Kidney (tissue), 13 donors: ENCODE measurements at regions not wholly inside any gene's neighbourhood (a gene's known extent, or its start where the extent isn't known, plus 50 kb on each side); places are given as distances from the start of the nearest gene placed in this dataset.

ENCODE experiments used
- DNase-seq, 5 donors: peaks; one replicate each; pipeline ENCODE4 v3.0.0-alpha.2; 2013 to 2020
- FAIRE-seq: peaks from 2 replicates; lab custom pipeline; 2012; peaks lifted over from hg19 to GRCh38; lab: Jason Lieb, UNC
- H3K27ac ChIP-seq, 2 donors: one replicate each; pipeline ENCODE4 v1.7.0; 2013; ENCODE audit warnings: low read depth in 2 of 2, low read length in 2 of 2, inconsistent platforms in 1 of 2
- H3K27me3 ChIP-seq: one replicate; pipeline ENCODE4 v1.7.1; 2013; ENCODE audit warnings: low read length, inconsistent platforms; ENCODE audit not compliant: control insufficient read depth, insufficient read depth
- H3K36me3 ChIP-seq, 3 donors: one replicate each; pipeline versions ENCODE4 v1.7.0 to v1.7.1; 2013; ENCODE audit warnings: low read length in 3 of 3, control low read depth in 1 of 3, inconsistent platforms in 1 of 3; ENCODE audit not compliant: insufficient read depth in 3 of 3, control insufficient read depth in 2 of 3
- H3K4me1 ChIP-seq, 3 donors: one replicate each; pipeline versions ENCODE4 v1.7.0 to v1.7.1; 2013; ENCODE audit warnings: low read length in 3 of 3, inconsistent platforms in 1 of 3, low read depth in 1 of 3; ENCODE audit not compliant: control insufficient read depth in 2 of 3, insufficient read depth in 2 of 3
- H3K4me3 ChIP-seq, 3 donors: one replicate each; pipeline versions ENCODE4 v1.7.0 to v1.8.1; 2013; ENCODE audit warnings: low read length in 3 of 3, control low read depth in 1 of 3, inconsistent platforms in 1 of 3
- H3K9ac ChIP-seq, 3 donors: one replicate each; pipeline versions ENCODE4 v1.7.0 to v1.7.1; 2013; ENCODE audit warnings: low read length in 3 of 3, control low read depth in 1 of 3, inconsistent platforms in 1 of 3
- H3K9me3 ChIP-seq, 3 donors: one replicate each; pipeline versions ENCODE4 v1.7.0 to v1.7.1; 2013; ENCODE audit warnings: low read length in 3 of 3, control low read depth in 1 of 3, inconsistent platforms in 1 of 3; ENCODE audit not compliant: control insufficient read depth in 2 of 3, insufficient read depth in 1 of 3
- CTCF ChIP-seq: IDR thresholded peaks from 3 replicates; pipeline ENCODE4 v1.5.1; 2012; ENCODE audit warnings: mild to moderate bottlenecking, moderate library complexity, borderline replicate concordance; ENCODE audit not compliant: insufficient read depth; ENCODE audit errors: extremely low read depth
- intact Hi-C: fragments of 100-400 bp; cut with DNase I; formaldehyde crosslinking; loops from one replicate; pipeline ENCODE4 v1.11.1; 2022
- donor health status: control.
- donor health status: control.
- donor health status: control.
- donor health status: control.
- donor health status: control.
- donor health status: DM: yes; HTN: yes; CAD: no.
- donor health status: Normal renal cell carcinoma (clear cell type).

GRCh38 chr10:105383978-105384377, 742.9 kb downstream of the SORCS3 start:
- Histone ChIP-seq H3K4me1 (no peaks in the 10 kb centered on the region), H3K4me3 (no peak overlapping the region), H3K27ac (no peak overlapping the region), H3K9ac (no peak overlapping the region), H3K27me3 (no peaks in the 10 kb centered on the region), H3K9me3 (no peaks in the 10 kb centered on the region), H3K36me3 (no peaks in the 10 kb centered on the region)
- TF ChIP-seq CTCF = no peak
- intact Hi-C loops = no loop called here
- FAIRE-seq = no peak
- no peak for DNase-seq

DNA sequence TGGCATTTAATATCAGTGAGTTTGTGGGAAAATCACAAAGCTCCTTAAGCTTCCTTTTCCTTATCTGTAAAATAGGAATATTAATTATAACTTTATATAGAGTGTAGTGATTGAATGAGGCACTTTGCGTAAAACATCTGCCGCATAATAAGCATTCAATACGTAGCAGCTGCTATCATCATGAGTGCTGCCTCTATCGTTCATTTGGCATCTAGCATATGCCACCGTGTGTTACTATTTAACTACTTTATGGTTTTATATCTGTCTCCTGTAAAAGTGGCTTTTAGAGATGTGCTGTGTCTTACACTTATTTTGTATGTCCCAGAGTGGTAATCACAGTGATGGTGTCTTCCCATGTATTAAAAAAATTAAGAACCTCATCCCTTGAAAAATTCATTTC, 729.6 kb downstream of the SORCS3 start:
- Histone ChIP-seq H3K9me3 (no peaks in the 10 kb centered on the region), H3K4me3 (no peak overlapping the region), H3K27me3 (no peaks in the 10 kb centered on the region), H3K4me1 (no peaks in the 10 kb centered on the region), H3K9ac (no peak overlapping the region), H3K27ac (no peak overlapping the region), H3K36me3 (no peaks in the 10 kb centered on the region)
- TF ChIP-seq CTCF = no peak
- FAIRE-seq = no peak
- intact Hi-C loops = no loop called here
- no peak for DNase-seq

DNA sequence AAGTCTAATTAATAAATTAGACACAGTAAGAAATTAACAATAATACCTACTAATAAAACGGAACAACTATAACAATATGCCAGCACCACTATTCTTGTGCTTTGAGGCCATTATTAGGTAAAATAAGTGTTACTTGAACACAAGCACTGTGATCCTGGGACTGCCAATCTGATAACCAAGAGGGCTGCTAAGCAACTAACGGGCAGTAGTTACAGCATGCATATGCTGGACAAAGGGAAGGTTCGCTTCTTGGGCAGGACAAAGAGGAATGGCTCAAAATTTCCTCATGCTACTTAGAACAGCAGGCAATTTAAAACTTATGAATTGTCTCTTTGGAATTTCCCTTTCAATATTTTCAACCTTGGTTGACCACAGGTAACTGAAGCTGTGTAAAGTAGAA, 718.6 kb downstream of the SORCS3 start:
- Histone ChIP-seq H3K36me3 (no peaks in the 10 kb centered on the region), H3K9me3 (no peaks in the 10 kb centered on the region), H3K4me1 (no peaks in the 10 kb centered on the region), H3K4me3 (no peak overlapping the region), H3K27me3 (no peaks in the 10 kb centered on the region), H3K27ac (no peak overlapping the region), H3K9ac (no peak overlapping the region)
- TF ChIP-seq CTCF = no peak
- no peak for FAIRE-seq
- intact Hi-C loops = no loop called here
- DNase-seq = peak in 1 of 5 donors; percentile 29

DNA sequence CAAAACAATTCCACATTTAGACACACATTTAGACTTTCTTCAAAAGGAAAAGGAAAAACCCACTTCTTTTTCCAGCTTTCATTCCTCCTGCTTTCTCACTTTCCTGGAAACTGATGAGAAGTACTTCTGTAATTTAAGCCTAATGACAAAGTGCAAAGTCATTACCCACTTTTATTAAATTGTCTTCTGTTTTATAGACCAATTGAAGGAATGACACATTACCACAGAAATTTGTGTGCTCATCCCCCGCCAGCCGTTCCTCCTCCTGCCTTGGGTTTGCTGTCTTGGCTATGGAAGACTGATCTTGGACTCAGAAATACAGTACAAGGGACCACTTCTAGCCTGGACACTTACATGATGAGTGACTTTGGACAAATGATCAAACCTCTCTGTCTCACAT, 717.8 kb downstream of the SORCS3 start:
- Histone ChIP-seq H3K4me1 (no peaks in the 10 kb centered on the region), H3K36me3 (no peaks in the 10 kb centered on the region), H3K27ac (no peak overlapping the region), H3K9ac (no peak overlapping the region), H3K9me3 (no peaks in the 10 kb centered on the region), H3K4me3 (no peak overlapping the region), H3K27me3 (no peaks in the 10 kb centered on the region)
- FAIRE-seq (no peak), DNase-seq (peak in 4 of 5 donors; percentile 61 to 88 (median 73))
- intact Hi-C loops = no loop called here
- TF ChIP-seq CTCF = no peak
